IMR-90 (cell line): ENCODE measurements at regions not wholly inside any gene's neighbourhood (a gene's known extent, or its start where the extent isn't known, plus 50 kb on each side); places are given as distances from the start of the nearest gene placed in this dataset.

Experiments
- ATAC-seq: fragments of 200-7000 bp; cut with Tn5 transposase; 2 replicates; pipeline ENCODE4 v1.9.1; 2020; ENCODE audit warnings: low read depth, mild to moderate bottlenecking, moderate library complexity
- BruUV-seq: library from RNA; stranded (reverse); fragments of 400-500 nt; replicated peaks from 2 replicates; lab custom pipeline; 2021; lab: Mats Ljungman, UMichigan
- CTCF ChIA-PET: fragments of 300-600 bp; formaldehyde crosslinking; extraction: SDS; loops from one replicate; lab custom pipeline; 2021; ENCODE audit warnings: antibody characterized with exemption; lab: Yijun Ruan, JAX
- POLR2A ChIA-PET: fragments of 300-600 bp; sonication (Branson Sonifier 250); formaldehyde crosslinking; loops from one replicate; lab custom pipeline; 2022; ENCODE audit warnings: antibody characterized with exemption; ENCODE audit not compliant: unreplicated experiment; lab: Charles Lee
- DNase-seq: peaks from one replicate; pipeline ENCODE4 v3.0.0; 2013
- H2AFZ ChIP-seq: replicated peaks from 2 replicates; pipeline ENCODE3; 2013; ENCODE audit warnings: low read length, mild to moderate bottlenecking; ENCODE audit not compliant: poor library complexity
- H2AK5ac ChIP-seq: 2 replicates; pipeline ENCODE4 v1.6.1; 2013; ENCODE audit warnings: low read depth, low read length, inconsistent platforms
- H2AK9ac ChIP-seq: replicated peaks from 2 replicates; pipeline ENCODE3; 2013; ENCODE audit warnings: mild to moderate bottlenecking, low read depth, low read length, moderate library complexity; ENCODE audit not compliant: poor library complexity
- H2BK120ac ChIP-seq: 2 replicates; pipeline ENCODE4 v1.6.1; 2013; ENCODE audit warnings: low read depth, low read length, inconsistent platforms
- H2BK15ac ChIP-seq: 3 replicates; pipeline ENCODE4 v1.6.1; 2013; ENCODE audit warnings: low read depth, low read length, inconsistent platforms
- H2BK20ac ChIP-seq: 2 replicates; pipeline ENCODE4 v1.6.1; 2013; ENCODE audit warnings: low read depth, mild to moderate bottlenecking, inconsistent platforms, low read length, moderate library complexity
- H2BK5ac ChIP-seq: 2 replicates; pipeline ENCODE4 v1.6.1; 2013; ENCODE audit warnings: mild to moderate bottlenecking, low read depth, low read length, inconsistent platforms; ENCODE audit not compliant: poor library complexity, severe bottlenecking
- H3K14ac ChIP-seq: replicated peaks from 2 replicates; pipeline ENCODE4 v1.6.1; 2013; ENCODE audit warnings: low read depth, low read length, inconsistent platforms
- H3K18ac ChIP-seq: 2 replicates; pipeline ENCODE4 v1.6.1; 2013; ENCODE audit warnings: low read depth, low read length, control low read depth
- H3K23ac ChIP-seq: 2 replicates; pipeline ENCODE4 v1.6.1; 2013; ENCODE audit warnings: low read depth, low read length, inconsistent platforms
- H3K27ac ChIP-seq: 2 replicates; pipeline ENCODE4 v1.5.1; 2013; ENCODE audit warnings: mild to moderate bottlenecking, control low read depth, low read length; ENCODE audit not compliant: insufficient read depth
- H3K27me3 ChIP-seq: 2 replicates; pipeline ENCODE4 v1.6.1; 2013; ENCODE audit warnings: low read length; ENCODE audit not compliant: control insufficient read depth, insufficient read depth
- H3K36me3 ChIP-seq: 2 replicates; pipeline ENCODE4 v1.6.1; 2013; ENCODE audit warnings: low read length, mixed read lengths; ENCODE audit not compliant: control insufficient read depth, insufficient read depth
- H3K4ac ChIP-seq: 2 replicates; pipeline ENCODE4 v1.6.1; 2013; ENCODE audit warnings: low read depth, low read length, inconsistent platforms
- H3K4me1 ChIP-seq: 2 replicates; pipeline ENCODE4 v1.6.1; 2013; ENCODE audit warnings: low read length, mixed read lengths; ENCODE audit not compliant: control insufficient read depth, insufficient read depth
- H3K4me2 ChIP-seq: 2 replicates; pipeline ENCODE4 v1.6.1; 2013; ENCODE audit warnings: low read depth, mild to moderate bottlenecking, control low read depth, low read length, moderate library complexity
- H3K4me3 ChIP-seq: 2 replicates; pipeline ENCODE4 v1.5.1; 2013; ENCODE audit warnings: low read depth, mild to moderate bottlenecking, control low read depth, low read length, moderate library complexity; ENCODE audit not compliant: insufficient read depth
- H3K56ac ChIP-seq: 2 replicates; pipeline ENCODE4 v1.6.1; 2013; ENCODE audit warnings: low read length, inconsistent platforms; ENCODE audit not compliant: insufficient read depth; ENCODE audit errors: extremely low read depth
- H3K79me1 ChIP-seq, 2 experiments: 2 replicates each; pipeline ENCODE4 v1.6.1; 2013; ENCODE audit warnings: low read length in 2 of 2, inconsistent platforms in 1 of 2, low read depth in 1 of 2
- H3K9ac ChIP-seq: 2 replicates; pipeline ENCODE4 v1.6.1; 2013; ENCODE audit warnings: low read depth, low read length, control low read depth
- H3K9me1 ChIP-seq: 2 replicates; pipeline ENCODE4 v1.6.1; 2013; ENCODE audit warnings: low read length, inconsistent platforms; ENCODE audit not compliant: insufficient read depth
- H3K9me3 ChIP-seq: 2 replicates; pipeline ENCODE4 v1.6.1; 2013; ENCODE audit warnings: low read length; ENCODE audit not compliant: control insufficient read depth, insufficient read depth
- H4K20me1 ChIP-seq: 2 replicates; pipeline ENCODE4 v1.6.1; 2013; ENCODE audit warnings: low read length, inconsistent platforms; ENCODE audit not compliant: insufficient read depth
- H4K5ac ChIP-seq: 2 replicates; pipeline ENCODE4 v1.6.1; 2013; ENCODE audit warnings: mild to moderate bottlenecking, low read depth, low read length, control low read depth
- H4K8ac ChIP-seq, 2 experiments: 2 replicates each; pipeline ENCODE4 v1.6.1; 2013; ENCODE audit warnings: low read depth in 2 of 2, low read length in 2 of 2, control low read depth in 1 of 2, inconsistent platforms in 1 of 2
- H4K91ac ChIP-seq: 2 replicates; pipeline ENCODE4 v1.6.1; 2013; ENCODE audit warnings: low read depth, low read length, inconsistent platforms; ENCODE audit not compliant: insufficient read depth
- FOS ChIP-seq: fragments of 150-350 bp; IDR thresholded peaks from 2 replicates; pipeline ENCODE4 v1.6.1; 2016; ENCODE audit warnings: low read depth, low read length
- MAFK ChIP-seq: IDR thresholded peaks from 2 replicates; pipeline ENCODE4 v1.6.1; 2012; ENCODE audit warnings: low read depth, low read length, improper control_type of control experiment
- MAZ ChIP-seq: IDR thresholded peaks from 2 replicates; pipeline ENCODE4 v1.6.1; 2012; ENCODE audit warnings: low read depth, mild to moderate bottlenecking, low read length, improper control_type of control experiment, moderate library complexity, borderline replicate concordance
- MXI1 ChIP-seq: IDR thresholded peaks from 2 replicates; pipeline ENCODE4 v1.6.1; 2012; ENCODE audit warnings: low read depth, mild to moderate bottlenecking, low read length, moderate library complexity, borderline replicate concordance
- NFE2L2 ChIP-seq: fragments of 150-350 bp; IDR thresholded peaks from 2 replicates; pipeline ENCODE4 v1.6.1; 2016; ENCODE audit warnings: low read depth, mild to moderate bottlenecking, low read length
- RAD21 ChIP-seq: IDR thresholded peaks from 2 replicates; pipeline ENCODE4 v1.6.1; 2012; ENCODE audit warnings: low read length, improper control_type of control experiment
- RCOR1 ChIP-seq: IDR thresholded peaks from 2 replicates; pipeline ENCODE4 v1.6.1; 2012; ENCODE audit warnings: mild to moderate bottlenecking, low read length, improper control_type of control experiment; ENCODE audit not compliant: insufficient replicate concordance
- RFX5 ChIP-seq: IDR thresholded peaks from 2 replicates; pipeline ENCODE4 v1.8.0; 2012; ENCODE audit warnings: low read depth, mild to moderate bottlenecking, low read length, moderate library complexity
- SMC3 ChIP-seq: fragments of 150-350 bp; IDR thresholded peaks from 2 replicates; pipeline ENCODE4 v1.6.1; 2016; ENCODE audit warnings: low read depth, mild to moderate bottlenecking, antibody characterized with exemption, low read length, moderate library complexity
- WGBS, 2 experiments: methylation state at CpG; one replicate each; pipeline versions ENCODE4 v1.1.5 to v1.1.7; 2013; ENCODE audit warnings: missing lambda C conversion rate in 2 of 2; ENCODE audit not compliant: insufficient read length in 1 of 2; ENCODE audit errors: extremely low coverage in 2 of 2; 5-methylcytosine and 5-hydroxymethylcytosine counted together
- dilution Hi-C: fragments of 300-500 bp; cut with HindIII; formaldehyde crosslinking; loops from one replicate; pipeline ENCODE4 v1.14.3; 2018; ENCODE audit warnings: low sequenced_read_pairs; ENCODE audit not compliant: unreplicated experiment
- in situ Hi-C: fragments of 300-500 bp; cut with MboI; formaldehyde crosslinking; loops from 3 replicates; pipeline ENCODE4 v1.14.3; 2019; ENCODE audit warnings: low sequenced_read_pairs, inconsistent platforms, mixed read lengths
- intact Hi-C: fragments of 100-400 bp; cut with micrococcal nuclease; formaldehyde crosslinking; loops from 2 replicates; pipeline ENCODE4 v1.10.0; 2022
- TF ChIP-seq, protein P1 (sequence below): fragments of 150-350 bp; IDR thresholded peaks from 2 replicates; pipeline ENCODE4 v1.6.1; 2017; ENCODE audit warnings: mild to moderate bottlenecking, antibody characterized with exemption, low read length, low read depth

DNA sequence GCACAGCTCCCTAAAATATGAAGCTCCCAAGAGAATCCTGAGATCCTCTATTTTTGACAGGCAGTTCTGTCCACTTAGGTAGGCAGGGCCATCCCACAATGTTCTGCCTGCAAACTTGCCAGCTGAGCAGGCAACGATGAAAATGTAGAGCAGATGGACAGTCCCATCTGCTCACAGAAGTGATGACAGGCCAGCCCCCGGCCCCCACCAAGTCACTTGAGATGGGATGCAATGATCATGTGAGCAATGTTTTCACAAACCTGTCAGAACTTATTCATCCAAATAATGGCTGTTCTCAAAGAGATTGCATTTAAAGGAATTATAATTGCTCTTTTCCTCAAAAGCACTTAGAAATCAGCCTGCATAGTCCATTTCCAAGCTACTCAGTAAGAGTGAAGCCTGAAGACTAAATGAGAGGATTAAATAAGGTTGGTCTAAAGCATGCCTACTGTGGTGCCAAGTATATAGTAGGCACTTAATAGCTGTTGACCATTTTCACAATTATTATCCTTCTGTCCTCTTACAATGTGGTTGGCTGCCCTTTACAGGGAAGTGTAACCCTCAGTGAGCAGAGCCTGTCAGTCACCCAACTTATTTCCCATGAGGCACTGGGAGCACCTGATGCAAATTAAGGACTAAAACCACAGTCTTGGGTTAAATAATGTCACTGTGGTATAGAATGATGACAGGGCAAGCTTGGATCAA lies 301.2 kb downstream of the FGFR2 start:
- WGBS, 2 experiments = no CpG with 5 or more reads among the region's 2 CpGs
- POLR2A ChIA-PET = no interaction called here
- no peak overlapping the region for H4K8ac ChIP-seq
- H3K36me3 ChIP-seq = no peaks in the 10 kb centered on the region
- H4K20me1 ChIP-seq = no peaks in the 10 kb centered on the region
- DNase-seq (no peak), ATAC-seq (no peak)
- dilution Hi-C loops = no loop called here
- H3K18ac ChIP-seq = no peak overlapping the region
- no peak overlapping the region for H2BK120ac ChIP-seq
- no peak overlapping the region for H3K56ac ChIP-seq
- no peak overlapping the region for H2BK20ac ChIP-seq
- TF ChIP-seq FOS = no peak
- no peak for TF ChIP-seq RCOR1
- no peak for TF ChIP-seq MAFK
- TF ChIP-seq, protein P1, sequence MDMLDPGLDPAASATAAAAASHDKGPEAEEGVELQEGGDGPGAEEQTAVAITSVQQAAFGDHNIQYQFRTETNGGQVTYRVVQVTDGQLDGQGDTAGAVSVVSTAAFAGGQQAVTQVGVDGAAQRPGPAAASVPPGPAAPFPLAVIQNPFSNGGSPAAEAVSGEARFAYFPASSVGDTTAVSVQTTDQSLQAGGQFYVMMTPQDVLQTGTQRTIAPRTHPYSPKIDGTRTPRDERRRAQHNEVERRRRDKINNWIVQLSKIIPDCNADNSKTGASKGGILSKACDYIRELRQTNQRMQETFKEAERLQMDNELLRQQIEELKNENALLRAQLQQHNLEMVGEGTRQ = no peak
- no peak for TF ChIP-seq MXI1
- TF ChIP-seq RAD21 = no peak
- no peak for TF ChIP-seq RFX5
- TF ChIP-seq SMC3 = no peak
- no peak for TF ChIP-seq NFE2L2
- no peak for TF ChIP-seq MAZ
- no peak overlapping the region for H3K27ac ChIP-seq
- no peak overlapping the region for H3K23ac ChIP-seq
- H3K9me3 ChIP-seq = peaks cover 34% of the 10 kb centered on the region
- H2AK9ac ChIP-seq = no peak overlapping the region
- intact Hi-C loops = no loop called here
- no peak overlapping the region for H2BK15ac ChIP-seq
- H2AFZ ChIP-seq = no peak overlapping the region
- H3K4me1 ChIP-seq = no peaks in the 10 kb centered on the region
- H3K9ac ChIP-seq = no peak overlapping the region
- H3K9me1 ChIP-seq = no peaks in the 10 kb centered on the region
- no peak overlapping the region for H2BK5ac ChIP-seq
- no peak overlapping the region for H3K4me3 ChIP-seq
- BruUV-seq = no TSS peak
- H3K79me1 ChIP-seq = no peaks in the 10 kb centered on the region
- H3K4me2 ChIP-seq = no peak overlapping the region
- CTCF ChIA-PET = no interaction called here
- H4K5ac ChIP-seq = no peak overlapping the region
- H3K4ac ChIP-seq = no peak overlapping the region
- H3K14ac ChIP-seq = no peak overlapping the region
- H2AK5ac ChIP-seq = no peak overlapping the region
- no peak overlapping the region for H4K91ac ChIP-seq
- in situ Hi-C loops = no loop called here
- no peaks in the 10 kb centered on the region for H3K27me3 ChIP-seq
